EL (cell line): ENCODE measurements at regions not wholly inside any gene's neighbourhood (a gene's known extent, or its start where the extent isn't known, plus 50 kb on each side); places are given as distances from the start of the nearest gene placed in this dataset.
A peak's percentile ranks its signal among the peaks of the same experiment; 100 is the strongest.

Experiments
- DNase-seq: peaks from one replicate; pipeline ENCODE4 v3.0.0-alpha.2; 2016

DNA sequence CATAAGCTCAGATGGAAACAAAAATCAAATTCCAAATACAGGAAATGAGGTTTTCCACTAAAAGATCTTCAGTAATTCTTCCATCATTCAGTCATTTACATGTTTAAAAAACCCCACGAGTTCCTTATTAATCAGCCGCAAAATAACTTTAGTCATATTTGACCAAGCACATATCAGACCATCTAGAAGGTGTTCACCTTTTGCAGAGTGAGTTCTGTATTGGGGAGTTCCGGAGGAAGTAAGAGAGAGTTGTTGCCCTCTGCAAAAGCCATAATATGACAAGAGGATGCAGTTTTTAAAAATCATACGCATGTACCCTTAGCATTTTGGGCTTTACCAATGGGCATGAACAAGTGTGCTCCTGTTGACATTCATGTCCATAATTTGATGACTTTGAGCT lies 61.6 kb downstream of the CCR1 start:
- DNase-seq = no peak

DNA sequence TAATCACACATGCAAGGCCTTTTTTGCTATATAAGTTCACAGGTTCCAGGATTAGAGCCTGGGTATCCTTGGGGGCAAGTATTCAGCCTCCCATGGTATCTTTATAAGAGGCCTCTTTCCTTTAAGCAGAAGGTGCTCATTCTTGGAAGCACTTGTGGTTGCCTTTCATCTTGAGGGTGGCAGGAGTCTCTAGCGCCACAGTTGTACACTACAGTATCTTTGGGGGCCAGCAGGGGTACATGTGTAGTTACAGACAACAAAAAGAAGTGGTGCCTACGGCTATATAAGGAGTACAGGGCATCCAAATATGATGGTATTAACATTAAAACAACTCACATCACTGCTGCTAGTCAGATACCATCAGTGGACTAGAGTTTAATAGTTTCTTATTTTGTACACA lies 62.1 kb downstream of the CCR1 start:
- DNase-seq = no peak

- no peak for DNase-seq
Observed at GRCh38 chr3:46145147-46145546, 63.0 kb downstream of the CCR1 start.

GRCh38 chr3:46143951-46144473 lies 64.1 kb downstream of the CCR1 start:
- DNase-seq = no peak

DNA sequence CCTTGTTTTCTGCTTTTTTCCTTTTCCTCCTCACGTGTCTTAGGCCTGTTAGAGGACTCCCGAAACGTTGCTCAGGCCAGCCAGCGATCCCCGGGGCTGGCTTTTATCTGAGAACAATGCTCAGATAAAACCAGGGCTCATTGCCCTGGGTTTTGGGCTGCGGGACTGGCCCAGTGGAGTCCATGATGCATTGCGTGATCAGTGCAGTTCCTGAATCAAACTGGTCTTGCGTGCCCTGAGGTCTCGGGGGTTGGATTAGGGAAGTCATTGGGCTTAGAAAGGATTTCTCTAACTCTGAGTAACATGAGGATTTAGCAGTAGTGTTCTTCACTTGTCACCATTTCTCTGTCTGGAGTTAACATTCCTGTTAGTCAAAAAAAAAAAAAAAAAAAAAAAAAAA lies 66.3 kb downstream of the CCR1 start:
- DNase-seq = no peak

- DNase-seq = no peak
Observed at GRCh38 chr3:46138581-46138980, 69.5 kb downstream of the CCR1 start.

- DNase-seq = no peak
Observed at GRCh38 chr3:46135475-46135874, 72.6 kb downstream of the CCR1 start.

DNA sequence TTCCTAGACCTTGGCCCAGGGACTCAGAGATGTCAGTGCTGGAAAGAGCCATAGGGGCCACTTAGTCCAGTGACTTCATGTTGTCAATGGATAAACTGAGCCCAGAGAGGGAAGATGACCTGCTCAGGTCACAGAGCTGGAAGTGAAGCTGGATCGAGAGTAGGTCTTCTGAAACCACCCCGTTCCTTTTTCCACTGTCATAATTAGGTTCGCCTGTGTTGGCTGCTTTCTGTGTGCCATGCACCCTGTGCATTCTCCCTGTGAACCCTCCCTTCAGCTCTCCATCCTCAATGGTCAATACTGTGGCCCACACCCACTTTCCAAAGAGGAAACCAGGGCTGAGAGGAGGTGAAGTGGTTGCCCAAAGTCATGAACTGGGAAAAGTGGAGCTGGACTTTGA lies 74.8 kb downstream of the CCR1 start:
- no peak for DNase-seq

GRCh38 chr3:46132565-46132964 lies 75.5 kb downstream of the CCR1 start:
- no peak for DNase-seq

DNA sequence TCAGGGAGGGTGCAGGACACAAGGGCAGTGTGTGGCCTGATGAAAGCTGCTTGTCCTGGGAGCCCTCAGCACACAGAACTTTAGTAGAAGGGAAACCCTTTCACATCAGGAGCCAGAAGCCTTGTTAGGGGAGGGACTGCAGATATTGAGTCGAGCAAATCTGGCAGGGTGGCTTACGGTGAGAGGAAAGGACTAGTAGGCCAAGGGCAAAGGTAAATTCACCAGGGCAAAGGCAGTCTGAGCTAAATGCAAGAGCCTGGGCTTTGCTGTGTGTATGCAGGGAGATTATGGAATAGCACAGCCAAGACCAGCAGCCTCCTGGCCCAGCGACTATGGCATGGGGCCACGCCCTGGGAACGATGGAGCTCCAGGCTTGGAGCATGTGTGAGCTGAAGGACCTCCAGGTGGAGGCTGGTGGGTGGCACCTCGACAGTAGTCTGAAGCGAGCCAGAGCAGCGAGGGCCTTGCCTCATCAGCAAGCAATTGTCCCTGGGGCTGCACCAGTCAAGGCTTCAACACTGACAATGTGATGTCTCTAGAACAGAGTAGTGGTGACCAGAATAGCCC lies 76.1 kb downstream of the CCR1 start:
- DNase-seq = no peak

DNA sequence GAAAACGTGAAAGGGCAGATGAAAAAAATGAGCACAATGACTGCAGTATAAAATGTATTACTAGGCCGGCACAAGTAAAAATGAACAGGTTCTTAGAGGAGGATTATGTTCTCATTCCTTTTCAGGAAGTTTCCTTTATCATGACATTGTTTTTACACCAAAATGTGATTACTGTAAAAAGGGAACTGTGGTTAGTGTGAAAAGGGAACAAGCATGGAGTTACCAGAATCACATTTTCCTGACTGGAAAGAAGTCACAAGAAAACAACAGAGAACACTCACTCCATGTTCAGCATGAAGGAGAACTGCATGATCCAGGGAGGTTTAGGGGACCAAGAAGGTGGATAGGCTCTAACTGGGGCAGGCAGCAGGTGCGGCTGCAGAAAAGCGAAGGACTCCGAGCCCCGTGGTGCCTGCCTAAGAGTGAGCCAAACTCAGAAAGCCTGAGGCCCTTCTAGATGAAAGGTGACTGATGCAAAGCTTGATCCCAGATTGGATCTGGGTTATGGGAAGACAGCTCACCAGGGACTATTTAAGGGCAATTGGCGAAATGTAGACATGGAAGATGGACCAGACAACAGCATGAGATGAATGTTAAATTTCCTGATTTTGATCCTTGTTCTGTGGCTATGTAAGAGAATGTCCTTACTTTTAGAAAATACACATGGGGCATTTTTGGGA lies 77.3 kb downstream of the CCR1 start:
- no peak for DNase-seq

GRCh38 chr3:46129588-46130272 lies 78.4 kb downstream of the CCR1 start:
- DNase-seq = no peak

DNA sequence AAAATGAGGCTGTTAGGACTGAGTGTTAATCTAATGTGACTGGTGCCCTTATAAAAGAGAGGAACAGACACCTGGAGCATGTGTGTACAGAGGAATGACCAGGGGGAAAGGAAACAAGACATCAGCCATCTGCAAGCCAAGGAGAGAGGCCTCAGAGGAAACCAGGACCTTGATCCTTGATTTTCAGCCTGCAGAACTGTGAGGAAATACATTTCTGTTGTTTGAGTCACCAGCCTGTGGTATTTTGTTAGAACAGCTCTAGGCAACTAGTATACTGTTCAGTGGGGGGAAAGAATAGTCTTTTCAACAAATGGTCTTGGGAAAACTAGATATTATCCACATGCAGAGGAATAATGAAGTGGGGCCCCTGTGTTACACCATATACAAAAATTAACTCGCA lies 80.6 kb downstream of the CCR1 start:
- DNase-seq = peak; percentile 91

GRCh38 chr3:46124216-46125177 lies 83.6 kb downstream of the CCR1 start:
- DNase-seq = peak; percentile 60

DNA sequence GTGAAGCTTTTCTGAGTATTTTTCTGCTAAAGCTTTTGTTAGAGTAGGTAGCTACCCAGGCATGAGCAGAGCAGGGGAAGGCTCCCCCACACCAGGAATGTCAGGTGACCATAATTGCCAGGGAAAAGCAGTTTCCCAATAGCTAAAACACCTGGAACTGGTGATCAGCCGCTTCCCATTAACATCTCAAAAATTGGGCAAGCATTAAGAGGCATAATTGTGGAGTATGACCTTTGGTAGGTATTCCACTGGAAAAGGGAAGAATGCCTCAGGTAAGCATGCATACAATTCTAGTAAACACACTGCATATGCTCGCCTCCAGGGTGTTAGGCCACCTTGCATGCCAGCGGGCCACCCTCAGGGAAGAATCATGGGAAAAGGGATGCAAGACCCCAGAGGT lies 84.5 kb downstream of the CCR1 start:
- no peak for DNase-seq

DNA sequence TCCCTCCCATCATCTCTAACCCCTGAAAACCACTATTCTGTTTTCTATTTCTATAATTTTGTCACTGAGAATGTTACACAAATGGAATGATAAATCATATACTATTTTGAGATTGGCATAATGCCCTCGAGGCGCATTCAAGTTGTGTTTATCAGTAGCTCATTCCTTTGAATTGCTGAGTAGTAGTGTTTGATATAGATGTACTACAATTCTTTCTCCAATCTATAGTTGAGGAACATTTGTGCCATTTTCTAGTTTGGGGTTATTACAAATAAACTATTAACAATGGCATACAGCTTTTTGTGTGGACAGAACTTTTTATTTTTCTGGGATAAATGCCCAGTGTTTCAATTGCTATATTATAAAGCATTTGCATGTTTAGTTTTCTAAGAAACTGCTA lies 86.0 kb downstream of the CCR1 start:
- DNase-seq = no peak

DNA sequence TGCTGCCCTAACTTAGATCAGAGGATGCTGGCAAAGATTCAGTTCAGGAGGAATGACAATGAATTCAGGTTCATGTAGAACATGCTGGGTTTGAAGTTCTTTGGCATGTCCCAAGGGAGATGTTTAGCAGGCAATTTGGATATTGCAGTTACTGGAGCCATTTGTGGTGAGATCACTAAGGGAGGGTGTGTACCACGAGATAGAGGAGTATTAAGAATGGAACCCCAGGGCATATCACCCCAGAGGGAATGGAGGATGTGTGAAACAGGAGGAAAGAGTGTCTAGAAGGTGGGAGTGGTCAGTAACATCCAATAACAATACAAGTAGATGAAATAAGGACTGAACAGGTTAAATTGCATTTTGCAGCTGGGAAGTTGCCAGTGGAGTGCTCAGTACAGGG lies 87.1 kb downstream of the CCR1 start:
- DNase-seq = no peak

GRCh38 chr3:46119709-46120498 lies 88.2 kb downstream of the CCR1 start:
- no peak for DNase-seq

GRCh38 chr3:46119253-46119652 lies 88.9 kb downstream of the CCR1 start:
- no peak for DNase-seq

DNA sequence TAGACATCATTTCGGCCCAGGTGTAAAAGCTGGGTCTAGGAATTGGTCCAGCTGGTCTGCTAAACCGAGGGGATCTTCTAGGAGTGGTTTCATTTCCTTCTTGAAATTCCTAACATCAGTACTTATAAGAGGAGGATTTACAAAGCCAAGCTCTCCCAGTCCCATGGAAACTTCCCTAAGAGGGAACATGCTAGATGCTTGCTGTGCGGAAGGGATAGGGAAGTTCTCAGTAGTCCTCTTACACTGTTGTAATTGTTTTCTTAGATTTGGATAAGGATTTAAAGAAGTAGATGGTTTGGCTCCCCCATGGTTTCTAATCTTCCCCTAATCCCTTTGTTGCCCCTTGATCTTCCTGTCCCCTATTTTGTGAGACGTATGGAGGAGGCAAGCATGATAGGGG lies 89.7 kb upstream of the XCR1 start:
- no peak for DNase-seq

DNA sequence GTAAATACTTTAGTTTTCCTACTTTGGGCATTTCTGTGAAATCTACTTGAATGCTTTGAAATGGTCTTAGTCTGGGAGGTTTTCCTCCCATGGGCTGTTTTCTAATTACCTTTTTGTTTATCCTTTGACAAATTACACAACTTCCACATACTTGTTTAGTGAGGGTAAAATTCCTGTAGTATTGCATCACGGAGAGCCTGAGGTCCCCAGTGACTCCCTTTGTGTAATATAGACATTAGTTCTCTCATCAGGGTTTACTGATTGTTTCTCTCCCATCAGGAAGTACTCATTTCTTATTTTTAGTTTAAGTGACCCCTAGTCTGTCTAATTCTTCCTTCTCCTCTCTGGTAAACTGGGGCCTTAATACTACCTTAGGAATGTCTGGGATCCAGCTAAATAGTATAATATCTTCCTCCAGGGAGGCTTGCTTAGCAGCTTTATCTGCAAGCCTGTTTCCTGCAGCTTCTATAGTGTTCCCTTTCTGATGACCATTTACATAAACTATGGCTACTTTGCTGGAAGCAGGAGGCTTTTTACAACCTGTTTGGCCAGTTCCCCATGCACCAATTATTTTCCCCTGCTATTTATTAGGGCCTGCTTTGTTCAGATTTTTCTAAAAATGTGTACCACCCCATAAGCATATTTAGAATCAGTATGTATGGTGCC lies 87.2 kb upstream of the XCR1 start:
- peak; percentile 93 for DNase-seq

DNA sequence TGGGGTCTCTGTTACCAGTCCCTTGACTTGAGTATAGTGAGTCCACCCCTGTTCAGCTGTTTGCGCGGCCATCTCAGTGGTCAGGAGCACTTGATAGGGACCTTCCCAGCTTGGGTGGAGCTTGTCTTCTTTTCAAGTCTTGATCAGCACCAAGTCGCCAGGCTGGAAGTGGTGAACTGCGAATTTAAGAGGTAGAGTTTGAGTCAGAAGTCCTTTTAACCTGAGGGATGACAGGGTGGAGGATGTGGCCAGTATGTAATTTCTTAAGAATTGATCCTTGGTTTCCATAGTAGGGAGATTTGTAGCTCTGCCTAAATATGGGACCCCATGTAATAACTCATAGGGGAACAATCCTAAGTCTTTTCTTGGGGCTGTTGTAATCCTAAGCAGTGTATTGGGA lies 86.3 kb upstream of the XCR1 start:
- DNase-seq = peak; percentile 48
